HTR-8/SVneo (cell line): ENCODE measurements at regions not wholly inside any gene's neighbourhood (a gene's known extent, or its start where the extent isn't known, plus 50 kb on each side); places are given as distances from the start of the nearest gene placed in this dataset.
"Not testable (repeated sequence)": the region's sequence is repeated elsewhere in the genome, so short reads cannot be mapped to it uniquely, and the experiment has no call there.

Source experiments
- DNase-seq: peaks from one replicate; pipeline ENCODE4 v3.0.0; 2011; ENCODE audit warnings: low spot score, mixed read lengths; ENCODE audit not compliant: insufficient read length
- FAIRE-seq: peaks from 2 replicates; lab custom pipeline; 2011; peaks lifted over from hg19 to GRCh38; lab: Jason Lieb, UNC

- DNase-seq (no peak), FAIRE-seq (no peak)
Observed at GRCh38 chr10:62688971-62689700, 115.4 kb upstream of the ADO start.

- DNase-seq: no peak
- no peak for FAIRE-seq
Observed at GRCh38 chr10:62689712-62690111, 114.8 kb upstream of the ADO start.

- DNase-seq (no peak), FAIRE-seq (no peak)
Observed at GRCh38 chr10:62690703-62691102, 113.8 kb upstream of the ADO start.

- DNase-seq: no peak
- no peak for FAIRE-seq
Observed at GRCh38 chr10:62691336-62691735, 113.2 kb upstream of the ADO start.

- no peak for DNase-seq
- no peak for FAIRE-seq
Observed at GRCh38 chr10:62692085-62692484, 112.4 kb upstream of the ADO start.

- FAIRE-seq: no peak
- DNase-seq: no peak
Observed at GRCh38 chr10:62693306-62693705, 111.2 kb upstream of the ADO start.

- FAIRE-seq (no peak), DNase-seq (no peak)
Observed at GRCh38 chr10:62694537-62695126, 109.9 kb upstream of the ADO start.

GRCh38 chr10:62696798-62697197 lies 107.7 kb upstream of the ADO start:
- DNase-seq: no peak
- FAIRE-seq: no peak

GRCh38 chr10:62699148-62699547 lies 105.4 kb upstream of the ADO start:
- FAIRE-seq (no peak), DNase-seq (no peak)

GRCh38 chr10:62704121-62704520 lies 100.4 kb upstream of the ADO start:
- not testable (repeated sequence) for DNase-seq, FAIRE-seq

GRCh38 chr10:62705789-62706188 lies 98.7 kb upstream of the ADO start:
- FAIRE-seq (no peak), DNase-seq (no peak)

- no peak for FAIRE-seq
Observed at GRCh38 chr10:62707810-62708209, 96.7 kb upstream of the ADO start.

GRCh38 chr10:62708569-62708968 lies 96.0 kb upstream of the ADO start:
- FAIRE-seq (no peak), DNase-seq (no peak)

More at GRCh38 chr10:62707810-62708209, 96.7 kb upstream of the ADO start:
- no peak for DNase-seq

- FAIRE-seq (no peak), DNase-seq (no peak)
Observed at GRCh38 chr10:62709200-62709599, 95.3 kb upstream of the ADO start.

GRCh38 chr10:62710182-62710581 lies 94.3 kb upstream of the ADO start:
- FAIRE-seq (no peak), DNase-seq (no peak)

GRCh38 chr10:62715383-62715782 lies 89.1 kb upstream of the ADO start:
- FAIRE-seq: no peak
- DNase-seq: no peak

GRCh38 chr10:62718585-62718984 lies 85.9 kb upstream of the ADO start:
- DNase-seq: no peak
- no peak for FAIRE-seq

- no peak for DNase-seq
- no peak for FAIRE-seq
Observed at GRCh38 chr10:62719061-62719460, 85.5 kb upstream of the ADO start.

- no peak for FAIRE-seq
- DNase-seq: no peak
Observed at GRCh38 chr10:62721687-62722086, 82.8 kb upstream of the ADO start.

- DNase-seq: no peak
- no peak for FAIRE-seq
Observed at GRCh38 chr10:62723375-62723774, 81.1 kb upstream of the ADO start.

GRCh38 chr10:62724465-62724864 lies 80.1 kb upstream of the ADO start:
- no peak for DNase-seq
- no peak for FAIRE-seq

GRCh38 chr10:62726142-62726541 lies 78.4 kb upstream of the ADO start:
- no peak for FAIRE-seq
- DNase-seq: no peak
